NOMO-1 (cell line): ENCODE measurements at regions not wholly inside any gene's neighbourhood (a gene's known extent, or its start where the extent isn't known, plus 50 kb on each side); places are given as distances from the start of the nearest gene placed in this dataset.

Experiments
- DNase-seq, 2 experiments: peaks; one replicate each; lab custom pipeline; 2025; ENCODE audit not compliant: unreplicated experiment in 2 of 2; lab: John Stamatoyannopoulos, UW

- DNase-seq, result no peak
Observed at GRCh38 chr15:46178138-46178537, 543.3 kb downstream of the SQOR start.

GRCh38 chr15:46207341-46207740, 572.5 kb downstream of the SQOR start:
- DNase-seq, result no peak

- DNase-seq, result no peak
Observed at GRCh38 chr15:46213551-46213950, 578.7 kb downstream of the SQOR start.

- no peak for DNase-seq
Observed at GRCh38 chr15:46222826-46223225, 588.0 kb downstream of the SQOR start.

- DNase-seq, result no peak
Observed at GRCh38 chr15:46229263-46229662, 594.4 kb downstream of the SQOR start.

GRCh38 chr15:46231786-46232185, 597.0 kb downstream of the SQOR start:
- no peak for DNase-seq

- DNase-seq, result no peak
Observed at GRCh38 chr15:46232471-46232870, 597.6 kb downstream of the SQOR start.

- DNase-seq, result no peak
Observed at GRCh38 chr15:46242935-46243334, 608.1 kb downstream of the SQOR start.

- no peak for DNase-seq
Observed at GRCh38 chr15:46251903-46252302, 617.1 kb downstream of the SQOR start.

- no peak for DNase-seq
Observed at GRCh38 chr15:46258056-46258455, 623.2 kb downstream of the SQOR start.

- DNase-seq, result no peak
Observed at GRCh38 chr15:46260937-46261336, 626.1 kb downstream of the SQOR start.

GRCh38 chr15:46265664-46266347, 631.0 kb downstream of the SQOR start:
- no peak for DNase-seq

- DNase-seq, result no peak
Observed at GRCh38 chr15:46266661-46267060, 631.8 kb downstream of the SQOR start.

GRCh38 chr15:46270481-46271147, 635.8 kb downstream of the SQOR start:
- no peak for DNase-seq

- no peak for DNase-seq
Observed at GRCh38 chr15:46275701-46276100, 640.9 kb downstream of the SQOR start.

GRCh38 chr15:46277451-46277850, 642.6 kb downstream of the SQOR start:
- no peak for DNase-seq

GRCh38 chr15:46278062-46278461, 643.2 kb downstream of the SQOR start:
- no peak for DNase-seq

- no peak for DNase-seq
Observed at GRCh38 chr15:46278486-46279090, 643.8 kb downstream of the SQOR start.

GRCh38 chr15:46280762-46281542, 646.1 kb downstream of the SQOR start:
- no peak for DNase-seq

- no peak for DNase-seq
Observed at GRCh38 chr15:46293550-46293949, 658.7 kb downstream of the SQOR start.

GRCh38 chr15:46296002-46296401, 661.2 kb downstream of the SQOR start:
- no peak for DNase-seq
